ENCODE measurements at regions not wholly inside any gene's neighbourhood (a gene's known extent, or its start where the extent isn't known, plus 50 kb on each side); places are given as distances from the start of the nearest gene placed in this dataset.

DNA sequence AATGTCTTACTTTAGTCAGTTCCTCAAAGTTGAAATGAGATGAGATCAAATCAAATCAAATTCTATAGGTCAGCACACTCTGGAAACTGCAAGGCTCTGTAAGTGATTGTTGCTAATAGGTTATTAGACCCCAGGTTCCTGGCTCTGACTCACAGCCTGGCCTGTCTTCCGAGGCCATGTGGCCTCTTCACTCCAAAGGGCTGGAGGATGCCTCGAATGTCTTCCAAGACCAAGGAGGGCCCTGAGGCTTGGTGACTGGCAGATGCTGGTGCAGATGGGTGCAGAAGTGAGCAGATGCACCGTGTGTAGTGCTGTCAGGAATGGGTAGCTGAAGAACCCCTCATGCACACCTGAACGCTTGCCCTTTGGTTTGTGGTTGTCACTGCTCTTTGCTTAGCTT lies 113.4 kb downstream of the MAB21L3 start:
- H3K36me3 Mint-ChIP-seq (ENCODE audit: insufficient read depth in 1 of 3, low read depth in 3 of 3): no peaks in the 10 kb centered on the region
- no peak overlapping the region for H2AFZ ChIP-seq (ENCODE audit: low read length)
- no peak overlapping the region for H2BK12ac ChIP-seq (ENCODE audit: insufficient read length, low read depth, low read length)
- H3K23ac ChIP-seq (ENCODE audit: insufficient read length, low read depth, low read length): no peak overlapping the region
- TF ChIP-seq, protein P1, sequence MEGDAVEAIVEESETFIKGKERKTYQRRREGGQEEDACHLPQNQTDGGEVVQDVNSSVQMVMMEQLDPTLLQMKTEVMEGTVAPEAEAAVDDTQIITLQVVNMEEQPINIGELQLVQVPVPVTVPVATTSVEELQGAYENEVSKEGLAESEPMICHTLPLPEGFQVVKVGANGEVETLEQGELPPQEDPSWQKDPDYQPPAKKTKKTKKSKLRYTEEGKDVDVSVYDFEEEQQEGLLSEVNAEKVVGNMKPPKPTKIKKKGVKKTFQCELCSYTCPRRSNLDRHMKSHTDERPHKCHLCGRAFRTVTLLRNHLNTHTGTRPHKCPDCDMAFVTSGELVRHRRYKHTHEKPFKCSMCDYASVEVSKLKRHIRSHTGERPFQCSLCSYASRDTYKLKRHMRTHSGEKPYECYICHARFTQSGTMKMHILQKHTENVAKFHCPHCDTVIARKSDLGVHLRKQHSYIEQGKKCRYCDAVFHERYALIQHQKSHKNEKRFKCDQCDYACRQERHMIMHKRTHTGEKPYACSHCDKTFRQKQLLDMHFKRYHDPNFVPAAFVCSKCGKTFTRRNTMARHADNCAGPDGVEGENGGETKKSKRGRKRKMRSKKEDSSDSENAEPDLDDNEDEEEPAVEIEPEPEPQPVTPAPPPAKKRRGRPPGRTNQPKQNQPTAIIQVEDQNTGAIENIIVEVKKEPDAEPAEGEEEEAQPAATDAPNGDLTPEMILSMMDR (conservative IDR thresholded peaks at IDR 0.05): no peak
- no peak overlapping the region for H4K8ac ChIP-seq (replicated peaks; ENCODE audit: insufficient read length, low read depth, low read length)
- no peaks in the 10 kb centered on the region for H3K79me1 ChIP-seq (ENCODE audit: insufficient read depth, low read depth, low read length, poor library complexity, severe bottlenecking)
- no peak overlapping the region for H3K4ac ChIP-seq (ENCODE audit: low read depth, low read length)
- H3K14ac ChIP-seq (ENCODE audit: insufficient read depth, low read length): no peak overlapping the region
- WGBS (ENCODE audit: extremely low coverage, insufficient read length, low lambda C conversion rate): no CpG with 5 or more reads among the region's 4 CpGs
- H3K79me2 ChIP-seq (ENCODE audit: insufficient read depth, low read length): no peaks in the 10 kb centered on the region
- DNase-seq: no peak
- no peak overlapping the region for H2BK15ac ChIP-seq (ENCODE audit: low read depth, low read length)
- H3K27me3 Mint-ChIP-seq (ENCODE audit: low read depth): no peaks in the 10 kb centered on the region; the same call in 1 of the 2 replicates
- H3K56ac ChIP-seq (ENCODE audit: insufficient read length, low read depth, low read length): no peak overlapping the region
- no peak overlapping the region for H3K18ac ChIP-seq (ENCODE audit: insufficient read length, low read depth, low read length)
- no peak overlapping the region for H4K5ac ChIP-seq (ENCODE audit: insufficient read length, low read depth, low read length)
- no peak overlapping the region for H3K9ac ChIP-seq (ENCODE audit: extremely low read depth, insufficient read length, low read length)
- no peaks in the 10 kb centered on the region for H3K27me3 ChIP-seq (ENCODE audit: insufficient read depth, low read length)
- H3K4me3 Mint-ChIP-seq: no peak overlapping the region
- no peak overlapping the region for H3K27ac Mint-ChIP-seq
- no peak overlapping the region for H4K91ac ChIP-seq (ENCODE audit: insufficient read length, low read depth, low read length)
- no peak overlapping the region for H3T11ph ChIP-seq (ENCODE audit: low read length)
- no peaks in the 10 kb centered on the region for H4K20me1 ChIP-seq (ENCODE audit: control insufficient read depth, insufficient read depth, insufficient read length)
- H2AK5ac ChIP-seq (ENCODE audit: insufficient read length, low read length): no peak overlapping the region
- H2BK20ac ChIP-seq (ENCODE audit: low read depth, low read length, poor library complexity, severe bottlenecking): no peak overlapping the region
- peaks cover 6 to 9% of the 10 kb centered on the region in 2 experiments for H3K4me1 Mint-ChIP-seq
- no peak overlapping the region for H2BK120ac ChIP-seq (ENCODE audit: low read depth, low read length, poor library complexity, severe bottlenecking)
- no peaks in the 10 kb centered on the region for H3K9me3 ChIP-seq (ENCODE audit: control insufficient read depth, low read depth, low read length)
- H3K23me2 ChIP-seq (ENCODE audit: insufficient read length, low read depth, low read length, poor library complexity, severe bottlenecking): no peaks in the 10 kb centered on the region
- H3K9me3 Mint-ChIP-seq: no peaks in the 10 kb centered on the region
- no peak overlapping the region for H3K4me2 ChIP-seq (ENCODE audit: insufficient read depth, insufficient read length, low read length)
- no peak overlapping the region for H2BK5ac ChIP-seq (ENCODE audit: insufficient read length, low read length)
- H3K4me1 ChIP-seq (ENCODE audit: insufficient read depth, low read length): no peaks in the 10 kb centered on the region
- no peak overlapping the region for H3K27ac ChIP-seq (ENCODE audit: insufficient read length, low read depth, low read length)
